ENCODE measurements at regions not wholly inside any gene's neighbourhood (a gene's known extent, or its start where the extent isn't known, plus 50 kb on each side); places are given as distances from the start of the nearest gene placed in this dataset.

- TF ChIP-seq CTCF (IDR thresholded peaks at IDR 0.05; ENCODE audit: insufficient read depth, low read depth, low read length, missing control alignments): no peak
- DNase-seq (ENCODE audit: low read depth): no peak
- no peak overlapping the region for H3K4me3 ChIP-seq (ENCODE audit: low read length)
Measured at GRCh38 chr3:28868897-28869296, 412.0 kb upstream of the RBMS3 start.

- DNase-seq (ENCODE audit: low read depth): no peak
- no peak overlapping the region for H3K4me3 ChIP-seq (ENCODE audit: low read length)
- no peak for TF ChIP-seq CTCF (IDR thresholded peaks at IDR 0.05; ENCODE audit: insufficient read depth, low read depth, low read length, missing control alignments)
Measured at GRCh38 chr3:28877912-28878311, 403.0 kb upstream of the RBMS3 start.

- TF ChIP-seq CTCF (IDR thresholded peaks at IDR 0.05; ENCODE audit: insufficient read depth, low read depth, low read length, missing control alignments): no peak
- no peak for DNase-seq (ENCODE audit: low read depth)
- no peak overlapping the region for H3K4me3 ChIP-seq (ENCODE audit: low read length)
Measured at GRCh38 chr3:28890373-28890772, 390.5 kb upstream of the RBMS3 start.

GRCh38 chr3:28891485-28891884, 389.4 kb upstream of the RBMS3 start:
- TF ChIP-seq CTCF (IDR thresholded peaks at IDR 0.05; ENCODE audit: insufficient read depth, low read depth, low read length, missing control alignments): no peak

GRCh38 chr3:28900301-28900700, 380.6 kb upstream of the RBMS3 start:
- no peak for TF ChIP-seq CTCF (IDR thresholded peaks at IDR 0.05; ENCODE audit: insufficient read depth, low read depth, low read length, missing control alignments)
- no peak for DNase-seq (ENCODE audit: low read depth)

More at GRCh38 chr3:28891485-28891884, 389.4 kb upstream of the RBMS3 start:
- no peak for DNase-seq (ENCODE audit: low read depth)
- H3K4me3 ChIP-seq (ENCODE audit: low read length): no peak overlapping the region

GRCh38 chr3:28901018-28901417, 379.9 kb upstream of the RBMS3 start:
- DNase-seq (ENCODE audit: low read depth): peak; percentile 54
- no peak for TF ChIP-seq CTCF (IDR thresholded peaks at IDR 0.05; ENCODE audit: insufficient read depth, low read depth, low read length, missing control alignments)
- H3K4me3 ChIP-seq (ENCODE audit: low read length): no peak overlapping the region

More at GRCh38 chr3:28900301-28900700, 380.6 kb upstream of the RBMS3 start:
- H3K4me3 ChIP-seq (ENCODE audit: low read length): no peak overlapping the region

- no peak for DNase-seq (ENCODE audit: low read depth)
- H3K4me3 ChIP-seq (ENCODE audit: low read length): no peak overlapping the region
- TF ChIP-seq CTCF (IDR thresholded peaks at IDR 0.05; ENCODE audit: insufficient read depth, low read depth, low read length, missing control alignments): no peak
Measured at GRCh38 chr3:28903171-28903601, 377.7 kb upstream of the RBMS3 start.

Measured in epithelial cell of esophagus (primary cell).